Liver (tissue), 3 donors: ENCODE measurements at regions not wholly inside any gene's neighbourhood (a gene's known extent, or its start where the extent isn't known, plus 50 kb on each side); places are given as distances from the start of the nearest gene placed in this dataset.

Experiments
- FOXA1 ChIP-seq: IDR thresholded peaks from 2 replicates; pipeline ENCODE4 v1.6.1; 2016; ENCODE audit warnings: antibody characterized with exemption
- JUND ChIP-seq, 2 donors: IDR thresholded peaks; 2 replicates each; pipeline ENCODE4 v1.6.1; 2016; ENCODE audit warnings: antibody characterized with exemption in 2 of 2
- NR2F2 ChIP-seq: IDR thresholded peaks from 2 replicates; pipeline ENCODE4 v1.6.1; 2016; ENCODE audit warnings: antibody characterized with exemption
- RAD21 ChIP-seq, 2 donors: IDR thresholded peaks; 2 replicates each; pipeline ENCODE4 v1.6.1; 2016; ENCODE audit warnings: antibody characterized with exemption in 2 of 2, mild to moderate bottlenecking in 2 of 2
- TAF1 ChIP-seq: conservative IDR thresholded peaks from 2 replicates; pipeline ENCODE4 v1.6.1; 2016; ENCODE audit warnings: antibody characterized with exemption, mild to moderate bottlenecking
- YY1 ChIP-seq: IDR thresholded peaks from 2 replicates; pipeline ENCODE4 v1.6.1; 2016; ENCODE audit warnings: antibody characterized with exemption, mild to moderate bottlenecking
- TF ChIP-seq, protein P1 (sequence below): fragments of 150-350 bp; IDR thresholded peaks from 2 replicates; pipeline ENCODE4 v1.5.1; 2017; ENCODE audit warnings: improper control_type of control experiment, low read depth, low read length; ENCODE audit not compliant: missing input control
- TF ChIP-seq, protein P2 (sequence below): IDR thresholded peaks from 2 replicates; pipeline ENCODE4 v1.6.1; 2016; ENCODE audit warnings: antibody characterized with exemption
- TF ChIP-seq, protein P3 (sequence below): IDR thresholded peaks from 2 replicates; pipeline ENCODE4 v1.6.1; 2016; ENCODE audit warnings: antibody characterized with exemption
- TF ChIP-seq, protein P4 (sequence below): IDR thresholded peaks from 2 replicates; pipeline ENCODE4 v1.6.1; 2016; ENCODE audit warnings: antibody characterized with exemption, mild to moderate bottlenecking
- TF ChIP-seq, protein P5 (sequence below): IDR thresholded peaks from 2 replicates; pipeline ENCODE4 v1.6.1; 2016; ENCODE audit warnings: antibody characterized with exemption
- donor health status: healthy.
- donor health status: healthy.

DNA sequence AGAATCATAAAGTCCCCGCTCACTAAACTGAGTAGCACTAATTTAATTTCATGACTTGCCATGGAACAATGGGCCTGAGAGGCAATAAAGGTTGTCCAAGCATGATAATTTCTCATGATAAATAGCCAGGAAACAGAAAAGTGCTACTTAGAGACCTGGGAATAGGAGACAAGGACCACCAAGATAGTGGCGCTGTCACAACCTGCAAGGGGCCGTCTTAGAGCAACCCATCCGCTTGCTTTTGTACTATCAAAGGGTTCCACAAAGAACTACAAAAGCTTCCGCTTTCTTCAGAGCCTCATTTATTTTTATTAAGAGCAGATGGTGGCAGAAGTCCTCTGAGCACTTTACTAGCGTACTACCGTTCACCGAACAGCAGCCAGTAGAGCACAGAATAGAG is 421.7 kb upstream of the GRM7 start:
- TF ChIP-seq, protein P1, sequence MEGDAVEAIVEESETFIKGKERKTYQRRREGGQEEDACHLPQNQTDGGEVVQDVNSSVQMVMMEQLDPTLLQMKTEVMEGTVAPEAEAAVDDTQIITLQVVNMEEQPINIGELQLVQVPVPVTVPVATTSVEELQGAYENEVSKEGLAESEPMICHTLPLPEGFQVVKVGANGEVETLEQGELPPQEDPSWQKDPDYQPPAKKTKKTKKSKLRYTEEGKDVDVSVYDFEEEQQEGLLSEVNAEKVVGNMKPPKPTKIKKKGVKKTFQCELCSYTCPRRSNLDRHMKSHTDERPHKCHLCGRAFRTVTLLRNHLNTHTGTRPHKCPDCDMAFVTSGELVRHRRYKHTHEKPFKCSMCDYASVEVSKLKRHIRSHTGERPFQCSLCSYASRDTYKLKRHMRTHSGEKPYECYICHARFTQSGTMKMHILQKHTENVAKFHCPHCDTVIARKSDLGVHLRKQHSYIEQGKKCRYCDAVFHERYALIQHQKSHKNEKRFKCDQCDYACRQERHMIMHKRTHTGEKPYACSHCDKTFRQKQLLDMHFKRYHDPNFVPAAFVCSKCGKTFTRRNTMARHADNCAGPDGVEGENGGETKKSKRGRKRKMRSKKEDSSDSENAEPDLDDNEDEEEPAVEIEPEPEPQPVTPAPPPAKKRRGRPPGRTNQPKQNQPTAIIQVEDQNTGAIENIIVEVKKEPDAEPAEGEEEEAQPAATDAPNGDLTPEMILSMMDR: no peak
- TF ChIP-seq, protein P2, sequence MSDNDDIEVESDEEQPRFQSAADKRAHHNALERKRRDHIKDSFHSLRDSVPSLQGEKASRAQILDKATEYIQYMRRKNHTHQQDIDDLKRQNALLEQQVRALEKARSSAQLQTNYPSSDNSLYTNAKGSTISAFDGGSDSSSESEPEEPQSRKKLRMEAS: no peak
- TF ChIP-seq JUND (IDR thresholded peaks at IDR 0.05) (no peak), FOXA1 (no peak), YY1 (no peak), TAF1 (no peak), RAD21 (IDR thresholded peaks at IDR 0.05) (no peak), NR2F2 (no peak)
- TF ChIP-seq, protein P3, sequence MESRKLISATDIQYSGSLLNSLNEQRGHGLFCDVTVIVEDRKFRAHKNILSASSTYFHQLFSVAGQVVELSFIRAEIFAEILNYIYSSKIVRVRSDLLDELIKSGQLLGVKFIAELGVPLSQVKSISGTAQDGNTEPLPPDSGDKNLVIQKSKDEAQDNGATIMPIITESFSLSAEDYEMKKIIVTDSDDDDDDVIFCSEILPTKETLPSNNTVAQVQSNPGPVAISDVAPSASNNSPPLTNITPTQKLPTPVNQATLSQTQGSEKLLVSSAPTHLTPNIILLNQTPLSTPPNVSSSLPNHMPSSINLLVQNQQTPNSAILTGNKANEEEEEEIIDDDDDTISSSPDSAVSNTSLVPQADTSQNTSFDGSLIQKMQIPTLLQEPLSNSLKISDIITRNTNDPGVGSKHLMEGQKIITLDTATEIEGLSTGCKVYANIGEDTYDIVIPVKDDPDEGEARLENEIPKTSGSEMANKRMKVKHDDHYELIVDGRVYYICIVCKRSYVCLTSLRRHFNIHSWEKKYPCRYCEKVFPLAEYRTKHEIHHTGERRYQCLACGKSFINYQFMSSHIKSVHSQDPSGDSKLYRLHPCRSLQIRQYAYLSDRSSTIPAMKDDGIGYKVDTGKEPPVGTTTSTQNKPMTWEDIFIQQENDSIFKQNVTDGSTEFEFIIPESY: no peak
- TF ChIP-seq, protein P4, sequence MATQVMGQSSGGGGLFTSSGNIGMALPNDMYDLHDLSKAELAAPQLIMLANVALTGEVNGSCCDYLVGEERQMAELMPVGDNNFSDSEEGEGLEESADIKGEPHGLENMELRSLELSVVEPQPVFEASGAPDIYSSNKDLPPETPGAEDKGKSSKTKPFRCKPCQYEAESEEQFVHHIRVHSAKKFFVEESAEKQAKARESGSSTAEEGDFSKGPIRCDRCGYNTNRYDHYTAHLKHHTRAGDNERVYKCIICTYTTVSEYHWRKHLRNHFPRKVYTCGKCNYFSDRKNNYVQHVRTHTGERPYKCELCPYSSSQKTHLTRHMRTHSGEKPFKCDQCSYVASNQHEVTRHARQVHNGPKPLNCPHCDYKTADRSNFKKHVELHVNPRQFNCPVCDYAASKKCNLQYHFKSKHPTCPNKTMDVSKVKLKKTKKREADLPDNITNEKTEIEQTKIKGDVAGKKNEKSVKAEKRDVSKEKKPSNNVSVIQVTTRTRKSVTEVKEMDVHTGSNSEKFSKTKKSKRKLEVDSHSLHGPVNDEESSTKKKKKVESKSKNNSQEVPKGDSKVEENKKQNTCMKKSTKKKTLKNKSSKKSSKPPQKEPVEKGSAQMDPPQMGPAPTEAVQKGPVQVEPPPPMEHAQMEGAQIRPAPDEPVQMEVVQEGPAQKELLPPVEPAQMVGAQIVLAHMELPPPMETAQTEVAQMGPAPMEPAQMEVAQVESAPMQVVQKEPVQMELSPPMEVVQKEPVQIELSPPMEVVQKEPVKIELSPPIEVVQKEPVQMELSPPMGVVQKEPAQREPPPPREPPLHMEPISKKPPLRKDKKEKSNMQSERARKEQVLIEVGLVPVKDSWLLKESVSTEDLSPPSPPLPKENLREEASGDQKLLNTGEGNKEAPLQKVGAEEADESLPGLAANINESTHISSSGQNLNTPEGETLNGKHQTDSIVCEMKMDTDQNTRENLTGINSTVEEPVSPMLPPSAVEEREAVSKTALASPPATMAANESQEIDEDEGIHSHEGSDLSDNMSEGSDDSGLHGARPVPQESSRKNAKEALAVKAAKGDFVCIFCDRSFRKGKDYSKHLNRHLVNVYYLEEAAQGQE: no peak
- TF ChIP-seq, protein P5, sequence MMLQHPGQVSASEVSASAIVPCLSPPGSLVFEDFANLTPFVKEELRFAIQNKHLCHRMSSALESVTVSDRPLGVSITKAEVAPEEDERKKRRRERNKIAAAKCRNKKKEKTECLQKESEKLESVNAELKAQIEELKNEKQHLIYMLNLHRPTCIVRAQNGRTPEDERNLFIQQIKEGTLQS: no peak
